ENCODE measurements at regions not wholly inside any gene's neighbourhood (a gene's known extent, or its start where the extent isn't known, plus 50 kb on each side); places are given as distances from the start of the nearest gene placed in this dataset.

GRCh38 chr5:104891596-104891995 is 1329.0 kb upstream of the NUDT12 start:
- TF ChIP-seq CTCF (conservative IDR thresholded peaks at IDR 0.05 in 1 of 2, IDR thresholded peaks at IDR 0.05 in 1 of 2; ENCODE audit: extremely low read depth in 1 of 2, insufficient read depth in 1 of 2, low read depth in 1 of 2, low read length in 2 of 2) (no peak), EZH2 (IDR thresholded peaks at IDR 0.05; ENCODE audit: borderline replicate concordance, low read length) (no peak)

Measured in mammary epithelial cell (primary cell).